ENCODE measurements at regions not wholly inside any gene's neighbourhood (a gene's known extent, or its start where the extent isn't known, plus 50 kb on each side); places are given as distances from the start of the nearest gene placed in this dataset.

DNA sequence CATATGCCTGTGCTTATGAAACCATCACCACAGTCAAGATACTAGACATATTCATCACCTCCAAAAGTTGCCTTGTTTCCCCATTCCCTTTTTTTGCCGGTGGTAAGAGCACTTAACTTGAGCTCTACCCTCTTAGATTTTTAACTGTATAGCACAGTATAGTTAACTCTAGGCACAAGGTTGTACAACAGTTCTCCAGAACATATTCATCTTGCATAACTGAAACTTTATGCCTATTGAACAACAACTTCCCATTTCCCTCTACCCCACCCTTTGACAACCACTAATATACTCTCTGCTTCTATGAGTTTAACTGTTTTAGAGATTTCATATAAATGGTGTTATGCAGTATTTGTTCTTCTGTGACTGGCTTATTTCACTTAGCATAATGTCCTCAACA is 119.3 kb downstream of the ASB9 start:
- no peaks in the 10 kb centered on the region for H3F3A ChIP-seq (ENCODE audit: insufficient read depth)
- no peak overlapping the region for H3K4me3 ChIP-seq
- H3K27me3 ChIP-seq (replicated peaks; ENCODE audit: insufficient read depth): no peaks in the 10 kb centered on the region
- in situ Hi-C loops (cut with MboI): no loop called here
- H2AFZ ChIP-seq: no peak overlapping the region
- H4K20me1 ChIP-seq (ENCODE audit: insufficient read depth): no peaks in the 10 kb centered on the region
- no peak for TF ChIP-seq EZH2phosphoT487 (IDR thresholded peaks at IDR 0.05; ENCODE audit: insufficient read depth, low read depth)
- no peak for TF ChIP-seq EZH2 (IDR thresholded peaks at IDR 0.05; ENCODE audit: insufficient read depth, poor library complexity, severe bottlenecking)
- H3K4me2 ChIP-seq (ENCODE audit: unreplicated experiment): no peak overlapping the region
- no peak overlapping the region for H3K27ac ChIP-seq
- no peaks in the 10 kb centered on the region for H3K36me3 ChIP-seq (ENCODE audit: low read depth)
- DNase-seq: no peak
- no peaks in the 10 kb centered on the region for H3K79me2 ChIP-seq (ENCODE audit: insufficient read depth)
- H3K9ac ChIP-seq: no peak overlapping the region
- H3K9me3 ChIP-seq (ENCODE audit: low read depth): no peaks in the 10 kb centered on the region
- 73 to 100% methylated on average over 1 of the region's 1 CpG for WGBS, 2 experiments (ENCODE audit: low coverage in 1 of 2, low lambda C conversion rate in 2 of 2, missing lambda C conversion rate in 2 of 2)
- no peaks in the 10 kb centered on the region for H3K9me2 ChIP-seq (ENCODE audit: insufficient read depth)
- no peaks in the 10 kb centered on the region for H3K4me1 ChIP-seq (ENCODE audit: insufficient read depth)

DNA sequence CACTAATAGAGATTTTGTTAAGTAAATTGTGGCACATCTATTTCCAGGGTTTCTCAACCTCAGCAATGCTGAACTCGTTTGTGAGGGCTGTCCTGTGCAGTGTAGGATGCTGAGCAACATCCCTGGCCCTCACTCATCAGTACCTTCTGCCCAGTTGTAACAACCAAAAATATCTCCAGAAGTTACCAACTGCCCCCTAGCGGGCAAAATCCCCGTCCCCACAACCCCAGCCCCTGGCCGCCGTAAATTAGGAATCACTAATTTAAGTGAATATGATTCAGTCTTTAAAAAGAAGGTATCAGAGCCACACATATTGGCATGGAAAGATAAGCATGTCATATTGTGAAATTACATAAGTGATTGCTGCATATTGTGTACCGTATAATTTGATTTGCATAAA is 123.4 kb downstream of the ASB9 start:
- no peaks in the 10 kb centered on the region for H4K20me1 ChIP-seq (ENCODE audit: insufficient read depth)
- no peak overlapping the region for H3K4me2 ChIP-seq (ENCODE audit: unreplicated experiment)
- no peak overlapping the region for H3K4me3 ChIP-seq
- in situ Hi-C loops (cut with MboI): loop anchor here (10.0 kb wide), 1 partner anchor 1052 kb away; no protein-coding TSS in a partner anchor
- no peaks in the 10 kb centered on the region for H3K9me2 ChIP-seq (ENCODE audit: insufficient read depth)
- DNase-seq: peak; percentile 17
- no peak overlapping the region for H3K9ac ChIP-seq
- no peaks in the 10 kb centered on the region for H3F3A ChIP-seq (ENCODE audit: insufficient read depth)
- WGBS, 2 experiments (ENCODE audit: low coverage in 1 of 2, low lambda C conversion rate in 2 of 2, missing lambda C conversion rate in 2 of 2): 0 to 2% methylated on average over 6 of the region's 6 CpGs
- H2AFZ ChIP-seq: no peak overlapping the region
- H3K4me1 ChIP-seq (ENCODE audit: insufficient read depth): no peaks in the 10 kb centered on the region
- H3K27ac ChIP-seq: no peak overlapping the region
- TF ChIP-seq EZH2phosphoT487 (IDR thresholded peaks at IDR 0.05; ENCODE audit: insufficient read depth, low read depth): no peak
- TF ChIP-seq EZH2 (IDR thresholded peaks at IDR 0.05; ENCODE audit: insufficient read depth, poor library complexity, severe bottlenecking): no peak
- no peaks in the 10 kb centered on the region for H3K79me2 ChIP-seq (ENCODE audit: insufficient read depth)
- no peaks in the 10 kb centered on the region for H3K36me3 ChIP-seq (ENCODE audit: low read depth)
- H3K27me3 ChIP-seq (replicated peaks; ENCODE audit: insufficient read depth): no peaks in the 10 kb centered on the region
- no peaks in the 10 kb centered on the region for H3K9me3 ChIP-seq (ENCODE audit: low read depth)

DNA sequence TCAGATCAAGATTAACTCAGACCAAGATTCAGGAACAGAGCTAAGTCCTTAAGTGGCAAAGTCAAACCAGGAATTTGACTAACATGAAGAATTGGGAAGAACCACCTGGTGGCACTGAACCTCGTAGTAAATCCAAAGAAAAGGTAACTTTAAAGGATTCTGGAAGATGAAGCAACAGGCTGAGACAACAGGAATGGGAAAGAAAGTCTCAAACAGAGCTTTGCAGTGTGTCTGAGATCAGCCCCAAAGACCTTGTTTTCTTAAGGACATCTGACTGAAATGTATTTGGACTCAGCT is 126.1 kb downstream of the ASB9 start:
- no peak overlapping the region for H3K4me2 ChIP-seq (ENCODE audit: unreplicated experiment)
- no peaks in the 10 kb centered on the region for H3K79me2 ChIP-seq (ENCODE audit: insufficient read depth)
- no peak overlapping the region for H3K4me3 ChIP-seq
- H3K27ac ChIP-seq: no peak overlapping the region
- no peaks in the 10 kb centered on the region for H3K9me2 ChIP-seq (ENCODE audit: insufficient read depth)
- H3F3A ChIP-seq (ENCODE audit: insufficient read depth): no peaks in the 10 kb centered on the region
- no peak for DNase-seq
- H4K20me1 ChIP-seq (ENCODE audit: insufficient read depth): no peaks in the 10 kb centered on the region
- H2AFZ ChIP-seq: no peak overlapping the region
- H3K36me3 ChIP-seq (ENCODE audit: low read depth): no peaks in the 10 kb centered on the region
- H3K4me1 ChIP-seq (ENCODE audit: insufficient read depth): no peaks in the 10 kb centered on the region
- no peaks in the 10 kb centered on the region for H3K27me3 ChIP-seq (replicated peaks; ENCODE audit: insufficient read depth)
- 50 to 73% methylated on average over 1 of the region's 1 CpG for WGBS, 2 experiments (ENCODE audit: low coverage in 1 of 2, low lambda C conversion rate in 2 of 2, missing lambda C conversion rate in 2 of 2)
- no peaks in the 10 kb centered on the region for H3K9me3 ChIP-seq (ENCODE audit: low read depth)
- in situ Hi-C loops (cut with MboI): loop anchor here (10.0 kb wide), 1 partner anchor 1049 kb away; no protein-coding TSS in a partner anchor
- TF ChIP-seq EZH2 (IDR thresholded peaks at IDR 0.05; ENCODE audit: insufficient read depth, poor library complexity, severe bottlenecking): no peak
- TF ChIP-seq EZH2phosphoT487 (IDR thresholded peaks at IDR 0.05; ENCODE audit: insufficient read depth, low read depth): no peak
- no peak overlapping the region for H3K9ac ChIP-seq

DNA sequence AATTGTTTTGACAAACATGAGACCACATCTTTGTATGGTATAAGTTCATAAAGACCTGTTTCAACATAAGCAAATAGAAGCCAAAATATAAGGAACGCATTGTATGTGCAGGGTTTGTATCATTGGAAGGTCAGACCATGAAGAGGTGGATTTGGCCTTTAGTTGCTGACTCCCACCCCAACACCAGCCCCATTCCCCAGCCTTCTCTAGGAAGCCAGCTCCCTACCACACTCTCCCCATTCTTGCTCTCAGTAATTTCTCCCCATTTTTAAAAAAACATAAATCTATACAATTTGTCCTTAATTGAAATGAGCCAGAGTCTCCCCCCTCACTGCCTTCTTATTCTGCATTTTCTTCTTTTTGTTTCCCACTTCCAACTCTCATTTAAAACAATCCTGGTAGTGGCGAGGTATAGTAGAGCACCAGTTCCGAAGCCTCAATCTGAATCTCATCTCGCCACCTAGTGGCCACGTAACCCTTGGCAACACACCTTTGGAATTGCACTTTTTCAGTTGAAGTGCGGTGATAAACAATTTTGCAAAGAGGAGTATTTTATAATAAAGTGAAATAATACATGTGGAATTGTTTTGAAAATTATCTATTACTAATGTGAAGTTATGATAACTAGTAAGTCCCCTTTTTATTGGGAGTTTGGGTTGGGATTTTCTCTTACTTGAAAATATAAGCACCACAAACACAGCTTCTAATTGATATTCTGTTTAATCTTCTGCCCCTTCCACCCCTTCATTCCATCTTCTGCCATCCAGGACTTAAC is 126.6 kb downstream of the ASB9 start:
- Histone ChIP-seq H3K9ac (no peak overlapping the region), H3K4me1 (ENCODE audit: insufficient read depth) (no peaks in the 10 kb centered on the region), H3K79me2 (ENCODE audit: insufficient read depth) (no peaks in the 10 kb centered on the region), H3K27ac (no peak overlapping the region), H2AFZ (no peak overlapping the region), H3F3A (ENCODE audit: insufficient read depth) (no peaks in the 10 kb centered on the region), H4K20me1 (ENCODE audit: insufficient read depth) (no peaks in the 10 kb centered on the region), H3K4me2 (ENCODE audit: unreplicated experiment) (no peak overlapping the region), H3K27me3 (replicated peaks; ENCODE audit: insufficient read depth) (no peaks in the 10 kb centered on the region), H3K9me3 (ENCODE audit: low read depth) (no peaks in the 10 kb centered on the region), H3K36me3 (ENCODE audit: low read depth) (no peaks in the 10 kb centered on the region), H3K4me3 (no peak overlapping the region), H3K9me2 (ENCODE audit: insufficient read depth) (no peaks in the 10 kb centered on the region)
- in situ Hi-C loops (cut with MboI): loop anchor here (10.0 kb wide), 1 partner anchor 1048 kb away; no protein-coding TSS in a partner anchor
- WGBS, 2 experiments (ENCODE audit: low coverage in 1 of 2, low lambda C conversion rate in 2 of 2, missing lambda C conversion rate in 2 of 2): 15 to 19% methylated on average over 6 of the region's 6 CpGs
- peak; percentile 59 for DNase-seq
- no peak for TF ChIP-seq EZH2phosphoT487 (IDR thresholded peaks at IDR 0.05; ENCODE audit: insufficient read depth, low read depth)
- TF ChIP-seq EZH2 (IDR thresholded peaks at IDR 0.05; ENCODE audit: insufficient read depth, poor library complexity, severe bottlenecking): no peak

All from GM23248 (cell line).